Neuronal stem cell (in vitro differentiated cells): ENCODE measurements at regions not wholly inside any gene's neighbourhood (a gene's known extent, or its start where the extent isn't known, plus 50 kb on each side); places are given as distances from the start of the nearest gene placed in this dataset.

Experiments
- DNase-seq: peaks from one replicate; pipeline ENCODE4 v3.0.0-alpha.2; 2013; ENCODE audit warnings: low spot score
- H2AFZ ChIP-seq: one replicate; pipeline ENCODE4 v1.6.1; 2013; ENCODE audit warnings: mild to moderate bottlenecking, low read length, inconsistent platforms
- H2AK5ac ChIP-seq: 2 replicates; pipeline ENCODE4 v1.6.1; 2013; ENCODE audit warnings: low read depth, mild to moderate bottlenecking, inconsistent platforms, low read length, moderate library complexity, mixed read lengths
- H2BK120ac ChIP-seq: 2 replicates; pipeline ENCODE4 v1.6.1; 2013; ENCODE audit warnings: low read depth, mild to moderate bottlenecking, inconsistent platforms, low read length, moderate library complexity, mixed read lengths
- H2BK12ac ChIP-seq: one replicate; pipeline ENCODE4 v1.6.1; 2013; ENCODE audit warnings: low read length, inconsistent platforms
- H2BK15ac ChIP-seq: 2 replicates; pipeline ENCODE4 v1.6.1; 2013; ENCODE audit warnings: mild to moderate bottlenecking, low read length, inconsistent platforms, mixed read lengths
- H2BK5ac ChIP-seq: one replicate; pipeline ENCODE4 v1.6.1; 2013; ENCODE audit warnings: inconsistent platforms, mild to moderate bottlenecking, low read length, moderate library complexity
- H3K14ac ChIP-seq: one replicate; pipeline ENCODE4 v1.6.1; 2013; ENCODE audit warnings: low read length, inconsistent platforms
- H3K18ac ChIP-seq: 2 replicates; pipeline ENCODE4 v1.6.1; 2013; ENCODE audit warnings: low read length, inconsistent platforms
- H3K23ac ChIP-seq: 2 replicates; pipeline ENCODE4 v1.6.1; 2013; ENCODE audit warnings: low read depth, mild to moderate bottlenecking, mixed read lengths, low read length, inconsistent platforms; ENCODE audit not compliant: poor library complexity
- H3K27ac ChIP-seq: replicated peaks from 3 replicates; pipeline ENCODE4 v1.5.1; 2013; ENCODE audit warnings: low read length, inconsistent platforms
- H3K27me3 ChIP-seq, 3 experiments: 2 replicates each; pipeline ENCODE4 v1.6.1; 2013; ENCODE audit warnings: low read length in 3 of 3, mild to moderate bottlenecking in 2 of 3, inconsistent platforms in 1 of 3, low read depth in 1 of 3, mixed read lengths in 1 of 3, moderate library complexity in 1 of 3; ENCODE audit not compliant: control insufficient read depth in 3 of 3, insufficient read depth in 3 of 3
- H3K36me3 ChIP-seq, 2 donors: replicated peaks in 1 of 2; 2 replicates each; pipeline ENCODE4 v1.6.1; 2013; ENCODE audit warnings: low read length in 2 of 2; ENCODE audit not compliant: control insufficient read depth in 2 of 2, insufficient read depth in 2 of 2
- H3K4ac ChIP-seq: 2 replicates; pipeline ENCODE4 v1.6.1; 2013; ENCODE audit warnings: inconsistent platforms, mild to moderate bottlenecking, low read length, moderate library complexity
- H3K4me1 ChIP-seq, 2 donors: 1 replicate in 1 of 2; 2 replicates in 1 of 2; pipeline ENCODE4 v1.6.1; 2013; ENCODE audit warnings: low read length in 2 of 2, low read depth in 1 of 2; ENCODE audit not compliant: control insufficient read depth in 2 of 2, insufficient read depth in 1 of 2
- H3K4me2 ChIP-seq: one replicate; pipeline ENCODE4 v1.6.1; 2013; ENCODE audit warnings: mild to moderate bottlenecking, low read length, inconsistent platforms; ENCODE audit not compliant: insufficient read depth, poor library complexity, severe bottlenecking
- H3K4me3 ChIP-seq, 2 donors: 2 replicates each; pipeline ENCODE4 v1.5.1; 2013; ENCODE audit warnings: low read length in 2 of 2, mild to moderate bottlenecking in 2 of 2, inconsistent platforms in 1 of 2, moderate library complexity in 1 of 2
- H3K79me1 ChIP-seq: one replicate; pipeline ENCODE4 v1.6.1; 2013; ENCODE audit warnings: low read depth, mild to moderate bottlenecking, inconsistent platforms, low read length, moderate library complexity
- H3K9ac ChIP-seq: one replicate; pipeline ENCODE4 v1.6.1; 2013; ENCODE audit warnings: mild to moderate bottlenecking, low read depth, low read length, inconsistent platforms; ENCODE audit not compliant: poor library complexity
- H3K9me3 ChIP-seq, 2 donors: replicated peaks in 1 of 2; 2 replicates each; pipeline versions ENCODE3 to v1.6.1; 2013; ENCODE audit warnings: low read length in 2 of 2, mild to moderate bottlenecking in 2 of 2, inconsistent platforms in 1 of 2, low read depth in 1 of 2, mixed read lengths in 1 of 2, moderate library complexity in 1 of 2; ENCODE audit not compliant: control insufficient read depth in 2 of 2, insufficient read depth in 1 of 2
- H4K8ac ChIP-seq: one replicate; pipeline ENCODE4 v1.6.1; 2013; ENCODE audit warnings: low read depth, mild to moderate bottlenecking, inconsistent platforms, low read length, moderate library complexity
- H4K91ac ChIP-seq: one replicate; pipeline ENCODE4 v1.6.1; 2013; ENCODE audit warnings: low read length, low read depth, mild to moderate bottlenecking, inconsistent platforms; ENCODE audit not compliant: poor library complexity
- WGBS, 2 donors: extraction: QIAGEN DNeasy Blood & Tissue Kit; methylation state at CpG; one replicate each; pipeline ENCODE4 v1.1.7; 2013; ENCODE audit warnings: missing lambda C conversion rate in 2 of 2, mixed read lengths in 1 of 2; ENCODE audit not compliant: insufficient read length in 2 of 2, insufficient replicate concordance in 1 of 2; ENCODE audit errors: extremely low coverage in 2 of 2; 5-methylcytosine and 5-hydroxymethylcytosine counted together

DNA sequence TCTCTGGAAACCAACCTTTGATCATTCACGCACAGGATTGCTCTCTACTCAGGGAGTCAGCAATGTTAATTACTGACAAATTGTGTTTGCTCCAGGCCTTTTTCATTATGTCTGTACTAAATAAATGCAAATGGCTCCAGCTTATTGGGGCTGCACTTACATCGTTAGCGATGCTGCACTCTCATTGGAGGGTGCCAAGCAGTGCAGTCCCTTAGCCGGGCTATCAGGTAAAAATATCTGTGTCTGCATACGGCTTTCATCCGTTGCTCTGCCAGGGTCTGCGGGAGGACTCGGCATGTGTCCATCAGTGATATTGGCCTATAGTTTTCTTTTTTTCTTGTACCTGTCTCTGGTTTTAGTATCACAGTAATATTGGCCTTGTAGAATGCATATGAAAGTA, 471.5 kb upstream of the CADM2 start:
- Histone ChIP-seq H4K8ac (no peak overlapping the region), H3K27ac (no peak overlapping the region), H3K14ac (no peak overlapping the region), H2AK5ac (no peak overlapping the region), H3K4me3 (no peak overlapping the region), H3K9ac (no peak overlapping the region), H3K4me1 (no peaks in the 10 kb centered on the region), H2AFZ (no peak overlapping the region), H2BK5ac (no peak overlapping the region), H2BK12ac (no peak overlapping the region), H3K36me3 (no peaks in the 10 kb centered on the region), H2BK15ac (no peak overlapping the region), H3K27me3 (no peaks in the 10 kb centered on the region), H3K18ac (no peak overlapping the region), H3K9me3 (peaks cover 0 to 2% of the 10 kb centered on the region in 2 donors), H3K23ac (no peak overlapping the region), H4K91ac (no peak overlapping the region), H2BK120ac (no peak overlapping the region), H3K4ac (no peak overlapping the region), H3K4me2 (no peak overlapping the region), H3K79me1 (no peaks in the 10 kb centered on the region)
- no peak for DNase-seq
- no CpG with 5 or more reads among the region's 8 CpGs for WGBS, 2 donors

DNA sequence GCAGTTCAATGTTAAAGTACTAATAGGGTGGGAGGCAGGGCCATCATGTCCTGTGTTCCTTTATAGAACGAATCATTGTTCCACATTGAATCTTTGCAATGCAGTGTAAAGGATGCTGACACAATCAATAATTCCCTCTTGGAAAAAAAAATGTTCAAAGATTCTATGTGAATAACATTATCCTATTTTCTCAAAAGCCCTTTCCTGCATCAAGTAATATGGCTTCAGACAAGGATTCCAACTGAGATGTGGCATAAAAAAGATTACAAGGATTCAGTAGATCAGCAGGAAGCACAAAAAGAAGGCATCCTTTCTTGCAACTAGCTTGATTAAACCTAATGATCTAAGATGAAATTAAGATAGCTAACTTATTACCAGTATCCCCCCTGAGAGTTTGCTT, 454.0 kb upstream of the CADM2 start:
- WGBS, 2 donors, result no CpG with 5 or more reads among the region's 1 CpG
- H2BK12ac ChIP-seq, result no peak overlapping the region
- H3K27ac ChIP-seq, result no peak overlapping the region
- H4K8ac ChIP-seq, result no peak overlapping the region
- no peak overlapping the region for H3K4me2 ChIP-seq
- H2BK15ac ChIP-seq, result no peak overlapping the region
- H2BK5ac ChIP-seq, result no peak overlapping the region
- H3K4me3 ChIP-seq, result no peak overlapping the region
- H2AFZ ChIP-seq, result peak overlapping the region; percentile 29
- H3K14ac ChIP-seq, result no peak overlapping the region
- no peaks in the 10 kb centered on the region for H3K9me3 ChIP-seq
- no peak overlapping the region for H4K91ac ChIP-seq
- no peak overlapping the region for H3K9ac ChIP-seq
- H3K18ac ChIP-seq, result no peak overlapping the region
- no peaks in the 10 kb centered on the region for H3K27me3 ChIP-seq
- no peak overlapping the region for H2BK120ac ChIP-seq
- no peak overlapping the region for H2AK5ac ChIP-seq
- no peaks in the 10 kb centered on the region for H3K36me3 ChIP-seq
- no peak overlapping the region for H3K4ac ChIP-seq
- no peak overlapping the region for H3K23ac ChIP-seq
- no peaks in the 10 kb centered on the region for H3K4me1 ChIP-seq
- DNase-seq, result no peak
- no peaks in the 10 kb centered on the region for H3K79me1 ChIP-seq

DNA sequence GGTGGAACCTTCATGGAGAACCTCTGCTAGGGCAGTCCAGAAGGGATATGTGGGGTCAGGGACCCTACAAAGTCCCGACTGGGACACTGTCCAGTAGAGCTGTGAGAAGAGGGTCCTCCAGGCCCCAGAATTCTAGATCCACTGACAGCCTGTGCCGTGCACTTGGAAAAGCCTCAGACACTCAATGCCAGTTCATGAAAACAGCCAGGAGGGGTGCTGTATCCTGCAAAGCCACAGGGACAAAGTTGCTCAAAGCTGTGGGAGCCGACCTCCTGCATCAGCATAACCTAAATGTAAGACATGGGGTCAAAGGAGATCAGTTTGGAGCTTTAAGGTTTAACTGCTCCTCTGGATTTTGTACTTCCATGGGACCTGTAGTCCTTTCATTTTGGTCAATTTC, 448.8 kb upstream of the CADM2 start:
- H3K4me3 ChIP-seq, result no peak overlapping the region
- H2BK120ac ChIP-seq, result no peak overlapping the region
- H2BK15ac ChIP-seq, result no peak overlapping the region
- no peak overlapping the region for H3K14ac ChIP-seq
- H3K9ac ChIP-seq, result no peak overlapping the region
- H3K4me1 ChIP-seq, result no peaks in the 10 kb centered on the region
- H3K27ac ChIP-seq, result no peak overlapping the region
- no CpG with 5 or more reads among the region's 3 CpGs for WGBS, 2 donors
- H3K4me2 ChIP-seq, result no peak overlapping the region
- no peak overlapping the region for H3K18ac ChIP-seq
- no peak overlapping the region for H2BK12ac ChIP-seq
- DNase-seq, result no peak
- H4K91ac ChIP-seq, result no peak overlapping the region
- no peak overlapping the region for H2AFZ ChIP-seq
- no peak overlapping the region for H2AK5ac ChIP-seq
- no peak overlapping the region for H3K4ac ChIP-seq
- no peaks in the 10 kb centered on the region for H3K79me1 ChIP-seq
- H3K36me3 ChIP-seq, result no peaks in the 10 kb centered on the region
- no peak overlapping the region for H3K23ac ChIP-seq
- no peak overlapping the region for H4K8ac ChIP-seq
- H2BK5ac ChIP-seq, result no peak overlapping the region
- H3K27me3 ChIP-seq, result no peaks in the 10 kb centered on the region
- no peaks in the 10 kb centered on the region for H3K9me3 ChIP-seq

DNA sequence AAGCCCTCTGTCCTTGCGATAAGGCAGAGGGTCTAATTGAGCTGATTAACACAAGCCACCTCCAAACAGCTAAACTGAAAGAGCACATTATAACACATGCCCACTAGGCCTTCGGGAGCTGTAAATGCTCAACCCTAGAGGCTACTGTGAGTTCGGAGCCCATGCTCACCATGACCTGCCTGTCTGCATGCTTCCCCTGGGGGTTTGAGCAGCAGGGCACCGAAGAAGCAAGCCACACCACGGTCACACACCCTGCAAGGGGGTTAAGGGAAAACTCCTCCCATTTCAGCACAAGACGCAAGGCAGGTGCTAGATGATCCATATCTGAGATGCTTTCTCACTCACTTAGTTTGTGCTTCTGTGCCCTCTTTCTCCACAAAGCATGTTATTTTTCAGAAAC, 435.9 kb upstream of the CADM2 start:
- H3K9ac ChIP-seq, result no peak overlapping the region
- no peak overlapping the region for H2BK5ac ChIP-seq
- no peak for DNase-seq
- no peak overlapping the region for H2AFZ ChIP-seq
- no peaks in the 10 kb centered on the region for H3K4me1 ChIP-seq
- peak overlapping the region; percentile 28 for H3K18ac ChIP-seq
- peaks cover 5 to 9% of the 10 kb centered on the region in 2 donors for H3K9me3 ChIP-seq
- no peak overlapping the region for H3K14ac ChIP-seq
- no peak overlapping the region for H2BK15ac ChIP-seq
- WGBS, 2 donors, result no CpG with 5 or more reads among the region's 6 CpGs
- H4K8ac ChIP-seq, result peak overlapping the region; percentile 86
- H2BK120ac ChIP-seq, result no peak overlapping the region
- no peaks in the 10 kb centered on the region for H3K27me3 ChIP-seq
- H4K91ac ChIP-seq, result no peak overlapping the region
- no peaks in the 10 kb centered on the region for H3K36me3 ChIP-seq
- H3K4me2 ChIP-seq, result no peak overlapping the region
- H2BK12ac ChIP-seq, result no peak overlapping the region
- no peak overlapping the region for H3K27ac ChIP-seq
- H3K4ac ChIP-seq, result no peak overlapping the region
- no peak overlapping the region for H3K23ac ChIP-seq
- H3K79me1 ChIP-seq, result no peaks in the 10 kb centered on the region
- no peak overlapping the region for H2AK5ac ChIP-seq
- no peak overlapping the region for H3K4me3 ChIP-seq
